GM12878 (cell line): ENCODE measurements at regions not wholly inside any gene's neighbourhood (a gene's known extent, or its start where the extent isn't known, plus 50 kb on each side); places are given as distances from the start of the nearest gene placed in this dataset.

Source experiments
- ATAC-seq: fragments of 200-7000 bp; cut with Tn5 transposase; 3 replicates; pipeline ENCODE4 v1.9.1; 2020; ENCODE audit warnings: mild to moderate bottlenecking, moderate library complexity
- BruUV-seq: library from RNA; stranded (reverse); fragments of 400-500 nt; replicated peaks from 2 replicates; lab custom pipeline; 2021; lab: Mats Ljungman, UMichigan
- CTCF ChIA-PET: fragments of 300-600 bp; sonication (Branson Sonifier 250); formaldehyde crosslinking; extraction: SDS; loops from one replicate; lab custom pipeline; 2021; ENCODE audit warnings: inconsistent platforms; lab: Yijun Ruan, JAX
- POLR2A ChIA-PET: fragments of 350-600 bp; formaldehyde crosslinking; extraction: SDS; loops from one replicate; lab custom pipeline; 2021; ENCODE audit warnings: inconsistent platforms; lab: Charles Lee
- RAD21 ChIA-PET: fragments of 300-600 bp; sonication (Branson Sonifier 250); formaldehyde crosslinking; loops from one replicate; lab custom pipeline; 2023; ENCODE audit warnings: antibody characterized with exemption; ENCODE audit not compliant: unreplicated experiment; lab: Charles Lee
- SMC1A ChIA-PET: fragments of 300-600 bp; sonication (Branson Sonifier 250); formaldehyde crosslinking; loops from one replicate; lab custom pipeline; 2023; ENCODE audit not compliant: unreplicated experiment, uncharacterized antibody; lab: Charles Lee
- DNase-seq: peaks from one replicate; pipeline ENCODE4 v3.0.0-alpha.2; 2011; ENCODE audit warnings: low read depth, low spot score
- FAIRE-seq: peaks from 3 replicates; lab custom pipeline; 2011; peaks lifted over from hg19 to GRCh38; lab: Jason Lieb, UNC
- H2AFZ ChIP-seq: 2 replicates; pipeline ENCODE4 v1.6.0; 2011; ENCODE audit warnings: low read depth, low read length, control low read depth; ENCODE audit not compliant: control insufficient read depth
- H3K27ac ChIP-seq: 2 replicates; pipeline ENCODE4 v1.5.1; 2011; ENCODE audit warnings: control low read depth; ENCODE audit not compliant: control insufficient read depth, insufficient read depth
- H3K27me3 ChIP-seq, 2 experiments: replicated peaks in 1 of 2; 2 replicates each; pipeline versions ENCODE4 v1.6.0 to v1.6.1; 2011; ENCODE audit warnings: low read length in 1 of 2; ENCODE audit not compliant: control insufficient read depth in 2 of 2, insufficient read depth in 2 of 2
- H3K36me3 ChIP-seq, 2 experiments: 2 replicates each; pipeline ENCODE4 v1.5.1; 2011; ENCODE audit warnings: low read length in 1 of 2; ENCODE audit not compliant: control insufficient read depth in 2 of 2, insufficient read depth in 2 of 2
- H3K4me1 ChIP-seq: 2 replicates; pipeline ENCODE4 v1.6.1; 2011; ENCODE audit warnings: mild to moderate bottlenecking, low read length, moderate library complexity, mixed read lengths; ENCODE audit not compliant: control insufficient read depth, insufficient read depth
- H3K4me2 ChIP-seq: 2 replicates; pipeline ENCODE4 v1.6.0; 2011; ENCODE audit warnings: control low read depth; ENCODE audit not compliant: control insufficient read depth, insufficient read depth
- H3K4me3 ChIP-seq: fragments of 200-600 bp; sonication (generic); 2 replicates; pipeline ENCODE4 v1.5.1; 2016
- H3K79me2 ChIP-seq: 2 replicates; pipeline ENCODE4 v1.6.0; 2011; ENCODE audit warnings: low read length; ENCODE audit not compliant: control insufficient read depth, insufficient read depth
- H3K9ac ChIP-seq: 2 replicates; pipeline ENCODE4 v1.8.0; 2011; ENCODE audit warnings: low read length, control low read depth, mixed read lengths; ENCODE audit not compliant: control insufficient read depth, insufficient read depth
- H3K9me3 ChIP-seq: replicated peaks from 3 replicates; pipeline ENCODE4 v1.5.1; 2011; ENCODE audit warnings: mild to moderate bottlenecking, low read length; ENCODE audit not compliant: control insufficient read depth, insufficient read depth
- H4K20me1 ChIP-seq: 2 replicates; pipeline ENCODE4 v1.6.0; 2011; ENCODE audit not compliant: control insufficient read depth, insufficient read depth
- CEBPB ChIP-seq, 2 experiments: fragments of 150-350 bp in 1 of 2; IDR thresholded peaks; 2 replicates each; pipeline ENCODE4 v1.6.1; 2012 to 2014; ENCODE audit warnings: low read depth in 2 of 2, low read length in 2 of 2, borderline replicate concordance in 1 of 2, inconsistent platforms in 1 of 2
- CHD2 ChIP-seq: IDR thresholded peaks from 2 replicates; pipeline ENCODE4 v1.6.1; 2011; ENCODE audit warnings: low read depth, low read length, improper control_type of control experiment, borderline replicate concordance
- EZH2 ChIP-seq: IDR thresholded peaks from 2 replicates; pipeline ENCODE4 v1.6.1; 2012; ENCODE audit warnings: low read depth, mild to moderate bottlenecking, control low read depth, inconsistent platforms, low read length, borderline replicate concordance; ENCODE audit not compliant: control insufficient read depth
- KDM1A ChIP-seq: fragments of 200-600 bp; sonication (generic); IDR thresholded peaks from 2 replicates; pipeline ENCODE4 v1.6.1; 2016; ENCODE audit warnings: borderline replicate concordance
- MXI1 ChIP-seq: fragments of 150-350 bp; IDR thresholded peaks from 2 replicates; pipeline ENCODE4 v1.6.1; 2011; ENCODE audit warnings: low read depth, mild to moderate bottlenecking, inconsistent platforms, low read length, improper control_type of control experiment
- NR2C2 ChIP-seq: IDR thresholded peaks from 2 replicates; pipeline ENCODE4 v1.6.1; 2011; ENCODE audit warnings: borderline replicate concordance, low read depth; ENCODE audit not compliant: control insufficient read depth, insufficient read length
- ZSCAN29 ChIP-seq: fragments of 450-650 bp; IDR thresholded peaks from 2 replicates; pipeline ENCODE4 v1.6.1; 2017; ENCODE audit warnings: mild to moderate bottlenecking, moderate library complexity
- WGBS: methylation state at CpG from one replicate; pipeline ENCODE4 v1.1.6; 2016; ENCODE audit warnings: low lambda C conversion rate; ENCODE audit not compliant: insufficient replicate concordance, insufficient coverage; ENCODE audit errors: missing lambda C conversion rate; 5-methylcytosine and 5-hydroxymethylcytosine counted together
- in situ Hi-C: fragments of 300-500 bp; cut with MboI; formaldehyde crosslinking; loops from 9 replicates; pipeline ENCODE4 v1.14.3; 2018; ENCODE audit warnings: mixed read lengths
- intact Hi-C: fragments of 100-400 bp; cut with micrococcal nuclease; formaldehyde crosslinking; loops from one replicate; pipeline ENCODE4 v1.14.2; 2022; ENCODE audit not compliant: unreplicated experiment
- TF ChIP-seq, protein P1 (sequence below): fragments of 150-350 bp; IDR thresholded peaks from 2 replicates; pipeline ENCODE4 v1.6.1; 2014; ENCODE audit warnings: mild to moderate bottlenecking, low read depth, low read length
- TF ChIP-seq, protein P2 (sequence below): IDR thresholded peaks from 2 replicates; pipeline ENCODE4 v1.6.1; 2012; ENCODE audit warnings: low read length, inconsistent platforms
- TF ChIP-seq, protein P3 (sequence below): fragments of 450-650 bp; IDR thresholded peaks from 2 replicates; pipeline ENCODE4 v1.6.1; 2017; ENCODE audit warnings: mild to moderate bottlenecking, moderate library complexity
- TF ChIP-seq, protein P4 (sequence below): fragments of 450-650 bp; IDR thresholded peaks from 2 replicates; pipeline ENCODE4 v1.6.1; 2018; ENCODE audit warnings: borderline replicate concordance, mild to moderate bottlenecking; ENCODE audit not compliant: partially characterized antibody

DNA sequence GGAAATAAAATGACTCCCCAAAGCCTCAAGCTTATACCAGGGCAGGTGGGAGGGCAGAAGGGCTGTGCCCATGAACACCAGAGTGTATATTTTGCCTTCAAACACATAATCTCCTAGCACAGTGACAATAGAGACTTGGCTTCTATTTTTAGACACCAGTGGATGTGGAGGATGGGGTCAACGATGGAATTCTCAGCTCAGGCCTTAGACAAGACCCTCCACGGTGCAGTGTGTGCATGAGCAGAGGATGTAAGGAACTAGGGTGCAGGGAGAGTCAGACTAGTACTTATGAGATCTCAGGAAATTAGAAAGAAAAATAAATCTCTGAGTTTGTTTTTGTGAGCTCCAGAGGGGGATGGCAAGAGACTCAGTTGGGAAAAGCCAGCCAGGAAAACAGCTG is 113.6 kb upstream of the CADM1 start:
- DNase-seq (no peak), FAIRE-seq (no peak), ATAC-seq (no peak)
- TF ChIP-seq CEBPB (IDR thresholded peaks at IDR 0.05; ENCODE audit: borderline replicate concordance in 1 of 2, low read depth in 2 of 2, low read length in 2 of 2) (no peak), ZSCAN29 (no peak), EZH2 (no peak), MXI1 (no peak), NR2C2 (no peak), CHD2 (no peak), KDM1A (no peak)
- TF ChIP-seq, protein P1, sequence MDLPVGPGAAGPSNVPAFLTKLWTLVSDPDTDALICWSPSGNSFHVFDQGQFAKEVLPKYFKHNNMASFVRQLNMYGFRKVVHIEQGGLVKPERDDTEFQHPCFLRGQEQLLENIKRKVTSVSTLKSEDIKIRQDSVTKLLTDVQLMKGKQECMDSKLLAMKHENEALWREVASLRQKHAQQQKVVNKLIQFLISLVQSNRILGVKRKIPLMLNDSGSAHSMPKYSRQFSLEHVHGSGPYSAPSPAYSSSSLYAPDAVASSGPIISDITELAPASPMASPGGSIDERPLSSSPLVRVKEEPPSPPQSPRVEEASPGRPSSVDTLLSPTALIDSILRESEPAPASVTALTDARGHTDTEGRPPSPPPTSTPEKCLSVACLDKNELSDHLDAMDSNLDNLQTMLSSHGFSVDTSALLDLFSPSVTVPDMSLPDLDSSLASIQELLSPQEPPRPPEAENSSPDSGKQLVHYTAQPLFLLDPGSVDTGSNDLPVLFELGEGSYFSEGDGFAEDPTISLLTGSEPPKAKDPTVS, result no peak
- TF ChIP-seq, protein P2, sequence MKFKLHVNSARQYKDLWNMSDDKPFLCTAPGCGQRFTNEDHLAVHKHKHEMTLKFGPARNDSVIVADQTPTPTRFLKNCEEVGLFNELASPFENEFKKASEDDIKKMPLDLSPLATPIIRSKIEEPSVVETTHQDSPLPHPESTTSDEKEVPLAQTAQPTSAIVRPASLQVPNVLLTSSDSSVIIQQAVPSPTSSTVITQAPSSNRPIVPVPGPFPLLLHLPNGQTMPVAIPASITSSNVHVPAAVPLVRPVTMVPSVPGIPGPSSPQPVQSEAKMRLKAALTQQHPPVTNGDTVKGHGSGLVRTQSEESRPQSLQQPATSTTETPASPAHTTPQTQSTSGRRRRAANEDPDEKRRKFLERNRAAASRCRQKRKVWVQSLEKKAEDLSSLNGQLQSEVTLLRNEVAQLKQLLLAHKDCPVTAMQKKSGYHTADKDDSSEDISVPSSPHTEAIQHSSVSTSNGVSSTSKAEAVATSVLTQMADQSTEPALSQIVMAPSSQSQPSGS, result no peak
- TF ChIP-seq, protein P3, sequence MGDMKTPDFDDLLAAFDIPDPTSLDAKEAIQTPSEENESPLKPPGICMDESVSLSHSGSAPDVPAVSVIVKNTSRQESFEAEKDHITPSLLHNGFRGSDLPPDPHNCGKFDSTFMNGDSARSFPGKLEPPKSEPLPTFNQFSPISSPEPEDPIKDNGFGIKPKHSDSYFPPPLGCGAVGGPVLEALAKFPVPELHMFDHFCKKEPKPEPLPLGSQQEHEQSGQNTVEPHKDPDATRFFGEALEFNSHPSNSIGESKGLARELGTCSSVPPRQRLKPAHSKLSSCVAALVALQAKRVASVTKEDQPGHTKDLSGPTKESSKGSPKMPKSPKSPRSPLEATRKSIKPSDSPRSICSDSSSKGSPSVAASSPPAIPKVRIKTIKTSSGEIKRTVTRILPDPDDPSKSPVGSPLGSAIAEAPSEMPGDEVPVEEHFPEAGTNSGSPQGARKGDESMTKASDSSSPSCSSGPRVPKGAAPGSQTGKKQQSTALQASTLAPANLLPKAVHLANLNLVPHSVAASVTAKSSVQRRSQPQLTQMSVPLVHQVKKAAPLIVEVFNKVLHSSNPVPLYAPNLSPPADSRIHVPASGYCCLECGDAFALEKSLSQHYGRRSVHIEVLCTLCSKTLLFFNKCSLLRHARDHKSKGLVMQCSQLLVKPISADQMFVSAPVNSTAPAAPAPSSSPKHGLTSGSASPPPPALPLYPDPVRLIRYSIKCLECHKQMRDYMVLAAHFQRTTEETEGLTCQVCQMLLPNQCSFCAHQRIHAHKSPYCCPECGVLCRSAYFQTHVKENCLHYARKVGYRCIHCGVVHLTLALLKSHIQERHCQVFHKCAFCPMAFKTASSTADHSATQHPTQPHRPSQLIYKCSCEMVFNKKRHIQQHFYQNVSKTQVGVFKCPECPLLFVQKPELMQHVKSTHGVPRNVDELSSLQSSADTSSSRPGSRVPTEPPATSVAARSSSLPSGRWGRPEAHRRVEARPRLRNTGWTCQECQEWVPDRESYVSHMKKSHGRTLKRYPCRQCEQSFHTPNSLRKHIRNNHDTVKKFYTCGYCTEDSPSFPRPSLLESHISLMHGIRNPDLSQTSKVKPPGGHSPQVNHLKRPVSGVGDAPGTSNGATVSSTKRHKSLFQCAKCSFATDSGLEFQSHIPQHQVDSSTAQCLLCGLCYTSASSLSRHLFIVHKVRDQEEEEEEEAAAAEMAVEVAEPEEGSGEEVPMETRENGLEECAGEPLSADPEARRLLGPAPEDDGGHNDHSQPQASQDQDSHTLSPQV, result no peak
- TF ChIP-seq, protein P4, sequence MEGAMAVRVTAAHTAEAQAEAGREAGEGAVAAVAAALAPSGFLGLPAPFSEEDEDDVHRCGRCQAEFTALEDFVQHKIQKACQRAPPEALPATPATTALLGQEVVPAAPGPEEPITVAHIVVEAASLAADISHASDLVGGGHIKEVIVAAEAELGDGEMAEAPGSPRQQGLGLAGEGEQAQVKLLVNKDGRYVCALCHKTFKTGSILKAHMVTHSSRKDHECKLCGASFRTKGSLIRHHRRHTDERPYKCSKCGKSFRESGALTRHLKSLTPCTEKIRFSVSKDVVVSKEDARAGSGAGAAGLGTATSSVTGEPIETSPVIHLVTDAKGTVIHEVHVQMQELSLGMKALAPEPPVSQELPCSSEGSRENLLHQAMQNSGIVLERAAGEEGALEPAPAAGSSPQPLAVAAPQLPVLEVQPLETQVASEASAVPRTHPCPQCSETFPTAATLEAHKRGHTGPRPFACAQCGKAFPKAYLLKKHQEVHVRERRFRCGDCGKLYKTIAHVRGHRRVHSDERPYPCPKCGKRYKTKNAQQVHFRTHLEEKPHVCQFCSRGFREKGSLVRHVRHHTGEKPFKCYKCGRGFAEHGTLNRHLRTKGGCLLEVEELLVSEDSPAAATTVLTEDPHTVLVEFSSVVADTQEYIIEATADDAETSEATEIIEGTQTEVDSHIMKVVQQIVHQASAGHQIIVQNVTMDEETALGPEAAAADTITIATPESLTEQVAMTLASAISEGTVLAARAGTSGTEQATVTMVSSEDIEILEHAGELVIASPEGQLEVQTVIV, result no peak
- ChIA-PET CTCF (interaction anchor here (0.9 kb wide), 1 partner anchor 531 kb away, joined by 3 read pairs; no protein-coding TSS in a partner anchor), RAD21 (no interaction called here), SMC1A (no interaction called here), POLR2A (interaction anchor here (0.6 kb wide), 1 partner anchor 102 kb away, joined by 4 read pairs; no protein-coding TSS in a partner anchor)
- Histone ChIP-seq H3K27me3 (no peaks in the 10 kb centered on the region), H3K36me3 (no peaks in the 10 kb centered on the region), H4K20me1 (no peaks in the 10 kb centered on the region), H2AFZ (no peak overlapping the region), H3K9ac (no peak overlapping the region), H3K79me2 (no peaks in the 10 kb centered on the region), H3K4me2 (no peak overlapping the region), H3K4me1 (no peaks in the 10 kb centered on the region), H3K9me3 (no peaks in the 10 kb centered on the region), H3K4me3 (no peak overlapping the region), H3K27ac (no peak overlapping the region)
- no TSS peak for BruUV-seq
- WGBS, result 11% methylated on average over 2 of the region's 2 CpGs
- in situ Hi-C loops, result no loop called here
- intact Hi-C loops, result no loop called here
